GM21619 (cell line): ENCODE measurements at regions not wholly inside any gene's neighbourhood (a gene's known extent, or its start where the extent isn't known, plus 50 kb on each side); places are given as distances from the start of the nearest gene placed in this dataset.

Experiments
- ATAC-seq: cut with Tn5 transposase; IDR thresholded peaks from one replicate; pipeline ENCODE4 v1.9.1; 2021; ENCODE audit not compliant: unreplicated experiment

DNA sequence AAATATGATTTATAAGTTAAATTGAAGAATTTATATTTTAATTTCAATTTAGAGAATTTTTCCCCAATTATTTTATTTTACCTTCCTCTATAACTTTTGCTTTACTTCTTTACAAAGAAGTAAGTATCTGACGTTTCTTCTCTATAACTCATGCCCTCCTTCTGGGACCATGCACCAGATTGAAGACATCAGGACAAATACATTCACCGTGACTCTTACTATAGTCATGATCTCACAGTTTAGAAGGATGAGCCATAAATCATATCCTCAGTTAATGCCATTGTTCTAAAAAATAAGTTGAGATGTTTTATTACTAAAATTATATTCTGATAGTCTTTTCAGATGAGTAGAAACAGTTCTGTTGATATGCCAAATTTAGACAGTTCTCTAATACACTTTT is 279.3 kb downstream of the TMX3 start:
- ATAC-seq = no peak

DNA sequence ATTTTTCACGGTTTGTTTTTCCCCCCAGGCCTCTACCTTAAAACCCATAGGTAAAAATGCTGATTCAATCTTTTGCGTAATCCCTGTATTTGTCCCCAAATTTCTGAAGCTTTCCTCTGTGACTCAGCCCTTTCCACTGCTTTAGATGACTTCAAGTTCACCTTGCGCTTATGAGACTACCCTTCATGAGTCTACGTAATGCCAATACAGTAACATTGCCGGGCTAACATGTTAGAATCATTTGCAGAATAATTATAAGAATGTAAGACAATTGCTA is 283.0 kb downstream of the TMX3 start:
- no peak for ATAC-seq

DNA sequence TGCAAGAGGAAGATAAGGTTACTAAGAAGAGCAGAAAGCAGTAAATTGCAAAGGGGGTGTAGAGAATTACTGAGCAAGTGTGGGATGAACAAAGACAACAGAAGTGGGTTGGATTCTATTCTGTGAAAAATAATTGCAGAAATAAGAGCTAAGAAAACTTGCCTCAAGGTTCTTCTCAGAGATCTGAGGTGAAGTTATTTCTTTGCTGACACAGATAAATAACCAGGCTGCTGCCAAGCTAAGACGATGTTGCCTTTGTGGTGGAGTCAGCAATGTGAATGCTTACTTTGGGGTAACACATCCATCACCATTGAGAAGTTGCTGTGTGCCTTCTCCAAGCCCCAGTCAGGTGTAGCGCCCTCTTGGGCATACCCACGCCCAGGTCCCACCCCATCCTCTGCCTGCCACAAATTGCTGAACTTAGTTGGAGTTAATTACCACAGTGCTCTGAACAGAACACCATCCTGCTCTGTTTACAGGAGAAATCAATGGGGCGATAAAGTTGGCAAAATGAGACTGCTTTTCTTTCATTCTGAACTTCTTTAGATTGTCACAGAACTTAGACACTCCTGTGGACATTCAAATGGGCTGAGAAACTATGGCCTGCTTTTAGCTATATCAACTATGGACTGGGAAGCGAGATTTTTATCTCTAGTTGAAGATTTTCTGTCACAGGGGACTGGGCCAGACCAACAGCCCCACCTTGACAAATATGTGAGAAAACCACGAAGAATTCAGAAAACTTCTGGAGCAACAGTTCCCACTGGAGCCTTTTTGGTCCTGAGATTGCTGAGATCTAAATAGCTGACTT is 283.6 kb downstream of the TMX3 start:
- no peak for ATAC-seq

DNA sequence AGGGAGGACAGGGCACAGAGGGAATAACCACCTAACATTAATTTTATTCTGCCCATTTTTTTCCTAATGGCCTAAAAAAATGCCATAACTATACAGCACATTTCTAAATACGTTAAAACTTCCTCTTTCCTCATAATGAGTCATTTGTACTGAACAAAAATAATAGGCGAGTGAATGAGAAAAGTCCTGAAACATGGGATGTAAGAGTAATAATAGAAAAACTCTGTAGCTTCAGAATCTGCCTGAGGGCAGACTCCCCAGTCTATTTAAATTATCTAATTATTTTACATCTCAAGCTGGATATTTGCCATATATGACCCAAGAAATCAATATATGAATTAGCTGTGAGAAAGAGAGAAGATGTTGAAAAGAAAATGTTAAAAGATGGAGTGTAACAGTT is 285.1 kb downstream of the TMX3 start:
- no peak for ATAC-seq

DNA sequence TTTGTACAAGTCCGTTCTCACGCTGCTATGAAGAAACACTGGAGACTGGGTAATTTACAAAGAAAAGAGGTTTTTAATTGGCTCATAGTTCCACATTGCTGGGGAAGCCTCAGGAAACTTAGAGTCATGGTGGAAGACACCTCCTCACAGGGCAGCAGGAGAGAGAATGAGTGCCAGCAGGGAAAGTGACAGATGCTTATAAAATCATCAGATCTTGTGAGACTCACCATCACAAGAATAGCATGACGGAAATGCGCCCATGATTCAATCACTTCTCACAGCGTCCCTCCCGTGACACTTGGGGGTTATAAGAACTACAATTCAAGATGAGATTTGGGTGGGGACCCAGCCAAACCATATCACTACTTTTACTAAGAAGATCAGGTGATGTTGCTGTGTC is 285.8 kb downstream of the TMX3 start:
- no peak for ATAC-seq

DNA sequence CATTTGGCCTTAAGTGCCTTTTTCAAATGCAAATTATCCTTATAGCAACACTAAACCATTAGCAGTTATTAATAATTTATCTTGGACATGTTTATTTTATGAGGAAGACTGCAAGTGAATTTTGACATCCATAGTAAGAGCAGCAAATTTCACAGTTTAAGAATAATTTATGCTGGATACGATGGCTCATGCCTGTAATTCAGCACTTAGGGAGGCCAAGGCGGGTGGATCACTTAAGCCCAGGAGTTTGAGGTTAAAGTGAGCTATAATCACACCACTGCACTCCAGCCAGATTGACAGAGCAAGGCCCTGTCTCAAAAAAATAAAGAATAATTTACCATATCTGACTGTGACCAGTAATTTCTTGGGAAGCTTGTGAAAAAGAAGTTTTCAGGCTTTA is 286.2 kb downstream of the TMX3 start:
- ATAC-seq = no peak

DNA sequence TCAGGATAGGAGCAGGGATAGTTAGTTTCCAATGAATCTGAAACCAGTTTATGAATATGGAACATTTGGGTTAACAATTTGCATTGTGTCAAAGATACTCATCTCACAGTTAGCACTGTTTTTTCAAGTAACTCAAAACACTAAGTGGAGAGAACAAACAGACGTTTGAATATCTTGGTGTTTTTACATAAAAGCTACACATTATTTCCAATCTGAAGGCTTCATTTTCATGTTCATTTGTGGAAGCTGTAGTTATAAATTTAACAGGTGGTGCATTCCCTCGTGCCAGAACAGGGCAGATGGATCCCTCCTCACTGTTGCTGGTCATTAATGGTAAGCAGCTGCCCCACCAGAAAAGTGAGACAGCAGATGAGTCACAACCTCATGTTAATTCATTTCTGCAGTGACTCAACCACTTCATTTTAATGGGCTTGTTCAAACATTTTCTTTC is 286.9 kb downstream of the TMX3 start:
- ATAC-seq = no peak

DNA sequence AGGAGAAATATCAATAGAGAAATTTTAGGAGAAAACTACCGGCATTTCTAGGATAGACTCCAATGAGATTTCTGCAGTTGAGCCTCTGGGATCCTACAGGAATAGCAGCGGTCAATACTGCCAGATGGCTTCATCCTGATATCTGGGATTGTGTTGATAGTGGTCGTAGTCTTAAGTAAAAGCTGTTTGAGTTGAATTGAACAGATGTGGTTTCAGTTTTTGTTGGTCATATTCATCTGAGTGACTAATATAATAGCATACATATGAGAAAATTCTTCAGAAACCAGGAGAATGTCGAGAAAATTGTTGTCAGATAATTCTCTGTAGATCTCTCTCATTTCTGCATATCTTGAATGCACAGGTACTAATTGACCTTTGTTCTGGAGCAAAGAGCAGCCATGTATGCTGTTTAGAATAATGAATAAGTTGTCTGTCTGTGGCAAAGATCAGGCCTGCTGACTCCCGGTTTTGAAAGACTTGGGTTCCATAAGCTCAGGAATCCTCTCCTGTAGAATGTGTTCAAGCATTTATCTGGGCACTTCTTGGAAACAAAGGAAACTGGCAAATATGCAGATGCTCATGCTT is 288.1 kb downstream of the TMX3 start:
- ATAC-seq = no peak

DNA sequence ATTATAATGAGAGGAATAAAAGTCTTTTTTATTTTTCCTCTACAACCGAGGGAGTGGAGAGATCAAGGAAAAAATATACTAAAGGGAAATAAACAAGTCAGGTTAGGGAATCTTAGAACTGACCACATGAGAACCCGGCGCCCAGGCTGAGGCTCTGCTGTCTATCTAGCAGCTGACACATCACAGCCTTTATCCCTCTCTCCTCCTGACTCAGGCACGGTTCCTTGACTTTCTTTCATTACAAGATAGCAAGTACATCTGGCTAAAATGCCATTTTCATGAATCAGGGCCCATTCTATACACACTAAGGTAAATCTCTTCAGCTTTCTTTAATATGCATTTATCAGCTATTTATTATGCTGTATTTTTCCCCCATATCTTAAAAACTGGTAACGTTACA is 296.0 kb downstream of the TMX3 start:
- ATAC-seq = no peak

DNA sequence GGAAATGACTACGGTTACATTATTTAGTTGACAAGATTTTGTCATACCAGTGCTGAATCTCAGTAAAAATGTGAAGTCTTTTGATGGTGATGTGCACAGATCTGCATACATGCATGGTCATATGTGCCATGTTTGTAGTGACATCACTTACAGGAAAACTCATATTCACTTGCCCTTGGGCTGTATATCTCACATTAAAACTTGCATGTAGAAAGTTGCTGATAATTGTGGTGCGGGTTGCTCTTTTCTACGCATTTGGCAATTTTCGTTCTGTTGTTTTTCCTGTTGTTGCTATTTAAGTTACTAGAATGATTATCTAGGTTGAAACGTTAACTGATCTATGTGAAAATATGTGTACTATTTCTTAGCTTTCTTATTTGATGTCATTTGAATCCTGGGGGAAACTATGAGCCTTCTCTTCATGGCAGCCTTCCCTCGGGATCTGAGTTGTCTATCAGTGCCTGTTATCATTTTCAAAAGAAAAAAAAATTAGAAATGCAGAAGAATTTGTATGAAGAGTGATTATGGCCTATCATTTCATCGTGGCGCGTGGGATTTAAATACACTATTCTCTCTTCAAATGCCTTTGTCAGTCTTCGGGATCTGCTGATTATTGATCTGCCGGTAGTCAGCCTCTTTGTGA is 296.6 kb downstream of the TMX3 start:
- no peak for ATAC-seq

DNA sequence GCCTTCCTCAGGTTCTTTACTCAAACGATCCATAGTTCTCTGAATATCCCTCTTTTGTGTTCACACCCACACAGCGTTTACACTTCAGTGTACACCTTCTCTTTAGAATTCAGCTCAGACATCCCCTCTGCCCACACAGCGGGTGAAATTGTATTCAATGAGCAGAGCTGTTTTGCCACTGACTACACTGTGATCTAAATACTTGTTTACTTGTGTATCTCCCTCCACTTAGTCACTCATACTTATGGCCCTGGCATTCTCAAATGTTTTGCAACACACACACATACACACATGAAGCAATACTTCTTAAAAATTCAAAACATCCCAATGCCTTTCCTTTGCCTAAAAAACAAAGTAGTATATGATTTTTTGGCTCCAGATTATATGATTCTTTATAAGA is 297.1 kb downstream of the TMX3 start:
- no peak for ATAC-seq

DNA sequence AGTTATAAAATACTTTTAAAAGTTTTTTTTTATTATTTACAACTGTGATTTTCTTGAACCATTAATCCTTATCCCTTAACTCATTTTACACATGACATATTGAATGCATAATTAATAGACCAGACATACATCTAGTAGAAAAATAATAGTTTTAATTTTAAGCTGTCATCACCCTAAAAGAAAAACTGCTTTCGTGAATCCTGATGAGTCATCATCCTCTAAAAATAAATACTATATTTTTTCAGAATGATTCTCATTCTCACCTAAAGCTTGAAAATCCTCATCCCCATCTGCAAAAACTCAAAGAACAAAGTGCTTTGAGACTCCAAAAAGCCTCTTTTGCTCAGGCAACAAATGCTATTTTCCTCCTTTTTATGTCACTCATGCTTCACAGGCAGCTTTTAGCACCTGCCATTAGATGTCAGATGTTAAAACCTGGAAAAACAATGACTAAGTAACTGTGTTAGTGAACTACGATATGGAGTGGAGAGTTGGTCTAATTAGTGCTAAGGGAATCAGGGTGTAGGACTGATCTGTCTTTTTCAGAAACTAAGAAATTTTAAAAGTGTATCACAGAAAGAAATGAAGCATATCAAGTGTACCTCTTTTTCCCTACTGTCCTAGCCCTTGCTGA is 297.6 kb downstream of the TMX3 start:
- ATAC-seq = no peak

DNA sequence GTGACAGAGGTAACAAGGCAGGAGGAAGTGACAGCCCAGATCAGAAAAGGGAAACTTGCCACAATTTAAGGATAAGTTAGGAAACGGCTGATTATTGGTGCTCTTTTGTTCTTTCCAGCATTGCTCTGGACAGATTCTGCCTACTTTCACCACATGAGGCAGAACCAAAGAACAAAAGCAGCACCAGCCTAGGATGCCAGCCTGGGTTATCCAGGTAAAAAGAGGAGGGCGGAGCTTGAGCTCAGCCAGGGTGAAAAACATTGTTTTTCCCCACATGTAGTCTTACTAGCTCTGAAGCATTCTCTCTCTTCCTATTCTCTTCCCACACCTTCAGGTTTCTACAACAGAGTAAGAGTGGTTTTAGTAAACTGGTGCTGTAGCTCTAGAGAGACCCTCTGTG is 300.5 kb downstream of the TMX3 start:
- no peak for ATAC-seq

DNA sequence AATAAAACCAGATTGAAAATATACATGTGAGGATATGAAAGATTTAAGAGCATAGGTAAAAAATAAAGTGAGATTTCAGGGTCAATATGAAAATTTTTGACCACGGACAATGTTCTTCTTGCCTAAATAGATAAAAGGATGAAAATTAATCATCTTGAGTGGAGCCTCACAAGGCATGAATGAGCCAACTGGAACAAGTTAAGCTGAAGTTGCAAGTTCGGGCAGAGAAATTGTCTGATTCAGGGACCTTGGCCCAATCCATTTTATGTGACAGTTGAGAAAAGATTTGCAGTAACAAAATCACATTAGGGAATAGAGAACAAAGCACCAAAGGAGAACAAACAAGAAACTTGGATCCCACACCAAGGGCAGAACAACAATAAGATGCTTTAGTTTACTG is 305.3 kb downstream of the TMX3 start:
- ATAC-seq = no peak

DNA sequence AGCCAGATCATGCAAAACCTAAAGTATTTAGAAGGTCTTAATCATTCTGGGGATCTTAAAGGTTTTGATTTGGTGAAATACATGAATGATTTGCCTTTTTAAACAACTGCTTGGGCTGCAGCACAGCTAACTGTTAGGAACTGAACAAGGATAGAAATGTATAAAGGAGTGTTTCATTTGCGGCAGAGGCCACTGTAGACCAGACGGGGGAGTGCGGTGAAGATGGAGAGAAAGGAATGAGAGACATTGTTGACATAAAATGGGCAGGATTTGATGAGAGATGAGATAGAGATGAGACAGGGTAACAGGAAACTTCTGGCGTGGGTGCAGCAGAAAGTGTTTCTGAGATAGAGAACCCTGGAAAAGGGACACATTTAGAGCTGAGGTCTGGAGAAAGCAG is 308.1 kb downstream of the TMX3 start:
- no peak for ATAC-seq

DNA sequence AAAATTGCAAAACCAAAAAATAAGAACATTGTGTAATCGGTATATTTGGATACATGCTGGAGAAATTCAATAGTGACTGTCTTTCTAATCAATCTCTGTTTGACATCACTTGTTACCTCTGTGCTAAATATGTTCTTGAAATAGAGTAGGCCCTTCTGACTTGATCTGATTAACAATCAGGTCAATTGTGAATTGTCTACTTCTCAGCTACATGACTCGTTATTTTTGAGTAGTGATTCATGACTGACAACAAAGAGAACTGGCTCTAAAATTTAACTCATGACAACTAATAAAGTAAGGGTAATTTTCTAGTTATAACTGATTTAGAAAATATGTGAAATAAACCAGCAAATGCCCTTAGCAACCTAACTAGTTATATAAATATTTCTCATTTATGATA is 312.1 kb downstream of the TMX3 start:
- ATAC-seq = no peak

DNA sequence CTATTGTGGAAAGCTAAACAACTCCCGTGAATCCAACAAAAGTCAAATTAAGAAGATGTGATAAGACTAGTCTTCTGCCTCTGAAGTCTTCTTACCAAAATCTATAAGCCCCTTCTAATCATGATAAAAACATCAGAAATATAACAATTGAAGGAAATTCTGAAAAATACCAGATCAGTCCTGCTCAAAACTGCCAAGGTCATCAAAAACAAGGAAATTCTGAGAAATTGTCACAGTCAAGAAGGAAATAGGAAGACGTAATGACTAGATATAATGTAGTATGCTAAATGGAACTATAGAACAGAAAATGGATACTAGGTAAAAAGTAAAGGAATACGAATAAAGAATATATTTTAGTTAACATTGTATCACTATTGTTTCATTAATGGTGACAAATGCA is 314.0 kb downstream of the TMX3 start:
- ATAC-seq = no peak

DNA sequence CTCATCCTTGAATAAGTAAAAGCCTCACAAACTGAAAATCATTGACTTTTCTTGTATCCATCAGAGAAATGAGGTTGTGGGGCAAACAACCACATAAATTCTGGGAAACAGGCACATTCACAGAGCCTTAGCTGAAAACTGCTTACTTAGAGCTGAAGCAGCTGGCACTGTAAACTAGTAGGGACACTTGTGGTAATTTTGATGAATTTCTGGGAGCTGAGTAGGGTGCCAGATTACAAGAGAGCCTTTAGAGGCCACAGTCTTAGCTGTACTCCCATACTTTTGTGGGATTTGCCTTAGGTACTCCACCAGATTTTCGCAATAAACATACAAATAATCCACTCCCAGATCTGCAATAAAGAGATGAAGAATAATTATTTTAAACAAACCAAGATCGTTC is 315.2 kb downstream of the TMX3 start:
- no peak for ATAC-seq

DNA sequence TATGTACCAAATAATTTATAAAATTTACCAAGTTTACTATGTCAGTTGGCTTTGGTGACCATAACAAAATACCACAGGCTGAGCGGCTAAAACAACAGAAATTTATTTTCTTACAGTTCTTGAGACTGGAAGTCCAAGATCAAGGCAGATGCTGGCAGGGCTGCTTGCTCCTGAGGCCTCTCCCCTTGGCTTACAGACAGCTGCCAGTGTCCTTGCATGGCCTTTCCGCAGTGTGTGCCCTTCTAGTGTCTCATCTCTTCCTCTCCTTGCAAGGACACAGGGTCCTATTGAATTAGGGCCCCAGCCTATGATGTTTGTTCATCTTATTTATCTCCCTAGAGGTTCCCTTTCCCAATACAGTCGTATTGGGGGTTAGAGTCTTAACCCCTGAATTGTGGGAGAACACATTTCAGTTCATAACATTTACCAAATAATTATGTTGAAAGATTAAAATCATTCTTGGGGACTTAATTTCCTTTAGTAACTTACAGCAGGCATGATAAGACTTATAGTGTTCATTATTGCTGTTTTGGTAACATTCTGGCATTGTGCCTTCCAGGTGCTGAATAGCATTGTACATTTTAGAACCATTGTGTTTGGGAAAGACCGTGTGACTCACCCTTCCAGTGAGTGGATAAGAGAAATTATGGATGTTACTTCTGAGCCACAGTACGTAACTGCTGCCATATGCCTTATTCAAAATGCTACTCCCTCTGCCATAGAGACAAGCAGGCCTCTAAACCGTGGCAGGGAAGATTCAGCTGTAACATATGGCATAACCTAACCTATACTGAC is 317.5 kb downstream of the TMX3 start:
- ATAC-seq = no peak

DNA sequence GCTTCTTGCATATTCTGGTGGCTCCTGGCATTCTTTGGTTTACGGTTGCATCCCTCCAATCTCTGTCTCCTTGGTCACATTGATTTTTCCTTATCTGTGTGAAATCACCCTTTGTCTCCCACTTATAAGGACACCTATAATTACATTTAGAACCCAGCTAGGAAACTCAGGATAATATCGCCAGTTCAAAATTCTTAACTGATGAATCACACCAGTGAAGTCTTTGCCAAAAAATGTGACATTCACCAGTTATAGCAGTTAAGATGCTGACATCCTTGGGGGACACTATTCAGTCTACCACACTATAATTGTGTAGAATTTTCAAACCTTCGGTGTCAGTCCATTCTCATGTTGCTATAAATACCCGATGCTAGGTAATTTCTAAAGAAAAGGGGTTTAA is 320.2 kb downstream of the TMX3 start:
- ATAC-seq = no peak

DNA sequence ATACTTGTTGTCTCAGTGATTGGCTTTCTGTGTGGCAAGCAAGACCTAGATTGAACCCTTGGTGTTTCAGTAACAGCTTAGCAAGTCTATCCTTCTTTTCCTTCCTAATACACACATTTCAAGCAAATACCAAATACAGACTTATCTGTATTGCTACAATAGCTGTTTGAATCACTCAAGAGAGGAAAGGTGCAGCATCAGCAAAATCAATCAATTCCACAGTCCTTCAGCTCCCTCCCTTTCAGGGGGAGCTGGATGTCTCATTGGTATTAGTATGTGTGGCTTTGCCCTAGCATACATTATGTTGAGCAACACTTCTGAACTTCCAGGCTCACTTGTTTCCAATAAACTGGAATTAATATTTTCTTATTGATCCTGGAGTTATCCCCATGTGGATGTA is 323.1 kb downstream of the TMX3 start:
- ATAC-seq = no peak
